GM12878 (cell line): ENCODE measurements at regions not wholly inside any gene's neighbourhood (a gene's known extent, or its start where the extent isn't known, plus 50 kb on each side); places are given as distances from the start of the nearest gene placed in this dataset.

ENCODE experiments used
- CREM ChIP-seq: IDR thresholded peaks from 2 replicates; pipeline ENCODE4 v1.6.1; 2014; ENCODE audit warnings: antibody characterized with exemption, low read depth
- POLR2AphosphoS5 ChIP-seq: IDR thresholded peaks from 2 replicates; pipeline ENCODE4 v1.6.1; 2011; ENCODE audit warnings: mild to moderate bottlenecking, low read length, inconsistent platforms

DNA sequence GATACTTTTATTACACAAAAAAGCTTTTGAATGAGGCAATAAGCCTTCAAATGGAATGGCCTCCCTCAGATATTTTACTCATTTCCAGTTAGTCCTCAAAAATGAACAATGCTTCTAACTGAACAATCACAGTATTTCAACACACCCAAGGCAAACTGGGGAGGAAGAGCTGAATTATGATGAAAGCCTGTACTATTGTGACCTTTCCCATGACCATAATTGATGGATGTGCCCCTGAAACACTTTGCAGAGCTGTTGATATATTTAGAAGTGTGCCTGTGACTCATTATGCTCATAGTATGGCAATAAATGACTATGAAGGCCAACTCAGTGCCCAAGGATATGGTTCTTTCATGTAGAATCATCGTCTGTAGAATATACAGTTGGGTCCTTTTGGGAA is 248.1 kb downstream of the AHR start:
- TF ChIP-seq POLR2AphosphoS5 = no peak
- TF ChIP-seq CREM = no peak
